HG03097 (cell line): ENCODE measurements at regions not wholly inside any gene's neighbourhood (a gene's known extent, or its start where the extent isn't known, plus 50 kb on each side); places are given as distances from the start of the nearest gene placed in this dataset.

ENCODE experiments used
- ATAC-seq: cut with Tn5 transposase; IDR thresholded peaks from one replicate; pipeline ENCODE4 v1.9.1; 2021; ENCODE audit not compliant: unreplicated experiment, low FRiP score

DNA sequence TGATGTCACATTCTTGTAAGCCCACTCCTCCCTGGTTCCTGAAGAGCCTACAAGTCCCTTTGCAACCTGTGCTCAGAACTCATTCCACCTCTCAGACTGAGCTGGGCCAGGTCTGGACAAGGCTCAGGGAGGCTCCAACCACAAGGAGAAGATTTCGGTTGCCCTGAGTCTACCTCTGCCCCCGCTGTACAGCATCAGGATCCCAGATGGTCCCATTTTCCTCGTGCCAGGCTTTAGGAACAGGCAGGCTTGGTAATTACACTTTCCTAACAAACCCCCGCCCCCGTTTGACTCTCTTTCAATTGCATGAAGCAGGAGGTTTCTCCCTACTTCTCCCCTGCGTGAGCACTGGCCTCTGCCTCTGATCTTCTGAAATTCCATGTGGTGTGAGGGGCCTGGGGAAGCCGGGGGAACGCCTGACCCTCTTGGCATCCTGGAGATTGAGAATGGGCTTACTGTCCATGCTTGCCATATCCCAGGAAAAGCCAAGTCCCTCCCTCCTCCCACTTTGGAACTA lies 86.9 kb upstream of the CTNNA1 start:
- no peak for ATAC-seq

DNA sequence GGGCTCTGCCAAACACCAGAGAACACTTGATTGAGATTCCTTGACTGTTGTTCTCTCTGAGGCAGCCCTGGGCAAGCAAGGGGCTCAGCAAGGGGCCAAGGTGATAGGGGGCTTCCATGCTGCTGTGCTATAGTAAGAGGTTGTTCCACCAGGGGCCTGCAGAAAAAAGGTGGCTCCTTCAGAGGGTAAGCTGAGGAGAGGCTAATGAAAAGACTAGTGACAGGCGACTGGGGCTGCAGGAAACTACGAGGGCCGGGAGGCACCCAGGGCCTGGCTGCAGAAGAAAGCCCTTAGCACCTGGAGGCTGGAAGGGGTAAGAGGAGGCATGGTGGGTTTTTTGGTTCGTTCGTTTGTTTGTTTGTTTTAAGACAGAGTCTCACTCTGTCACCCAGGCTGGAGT lies 88.0 kb upstream of the CTNNA1 start:
- no peak for ATAC-seq

DNA sequence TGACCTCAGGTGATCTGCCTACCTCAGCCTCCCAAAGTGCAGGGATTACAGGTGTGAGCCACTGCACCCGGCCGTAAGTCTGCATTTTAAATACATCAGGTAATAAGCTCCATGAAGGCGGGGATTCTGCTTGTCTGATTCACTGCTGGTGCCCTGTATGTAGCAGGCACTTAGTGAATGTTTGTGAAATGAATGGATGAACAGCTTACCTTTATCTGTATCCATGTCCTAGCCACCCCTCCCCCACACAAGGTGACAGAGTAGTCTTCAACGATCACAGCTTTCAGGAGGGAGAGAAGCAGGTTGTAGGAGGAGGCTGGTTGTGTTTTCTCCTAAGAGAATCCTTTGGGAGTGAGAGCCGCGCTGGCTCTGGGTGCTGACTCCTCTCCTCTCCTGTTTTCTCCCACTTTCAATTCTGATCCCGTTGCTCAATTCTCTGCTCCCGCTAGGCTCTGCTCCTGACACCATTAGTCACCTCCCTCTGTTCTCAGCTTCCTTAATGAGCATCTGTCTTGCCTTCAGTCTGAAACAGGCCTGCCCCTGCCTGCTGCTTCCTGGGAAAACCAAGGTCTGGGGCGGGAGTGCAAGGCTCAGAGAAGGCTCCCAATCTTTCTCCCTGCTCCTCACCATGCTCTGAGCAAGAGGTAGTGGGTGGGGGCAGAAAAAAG lies 88.8 kb upstream of the CTNNA1 start:
- ATAC-seq = no peak

DNA sequence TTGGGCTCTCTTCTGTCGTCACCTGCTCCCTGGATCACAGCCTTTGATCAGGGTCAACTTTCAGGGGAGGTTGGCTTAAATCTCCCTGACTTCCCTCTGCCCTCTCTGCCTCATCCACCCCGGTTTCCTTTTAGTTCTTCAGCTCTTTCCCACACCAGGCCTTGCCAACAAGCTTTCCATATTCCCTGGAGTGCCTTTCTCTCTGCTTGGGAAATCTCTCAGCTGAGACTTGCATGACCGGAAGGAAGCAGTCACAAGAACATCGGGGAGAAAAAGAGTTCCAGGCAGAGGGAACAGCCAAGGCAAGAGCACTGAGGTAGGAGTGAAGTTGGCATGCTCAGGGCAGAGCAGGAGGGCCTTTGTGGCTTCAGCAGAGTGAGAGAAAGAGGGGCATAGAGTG lies 88.4 kb upstream of the HSPA9 start:
- no peak for ATAC-seq

DNA sequence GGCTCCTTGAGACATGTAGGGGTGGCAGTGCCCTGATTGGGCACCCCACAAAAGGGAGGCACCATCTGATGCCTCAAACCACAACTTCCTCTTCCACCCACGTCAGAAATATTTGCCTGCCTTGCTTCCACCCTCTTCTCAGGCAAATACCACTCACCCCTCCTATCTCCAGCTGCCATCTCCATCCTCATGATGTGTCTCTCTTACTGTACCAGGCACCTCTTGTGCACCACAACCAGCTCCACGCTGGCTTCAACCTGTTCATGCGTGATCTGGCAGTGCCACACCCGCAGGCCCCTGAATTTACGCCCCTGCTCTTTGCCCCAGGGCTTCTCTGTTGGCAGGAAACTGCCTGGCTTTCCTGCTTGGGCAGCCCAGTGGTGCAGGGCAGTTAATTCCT lies 87.8 kb upstream of the HSPA9 start:
- no peak for ATAC-seq

DNA sequence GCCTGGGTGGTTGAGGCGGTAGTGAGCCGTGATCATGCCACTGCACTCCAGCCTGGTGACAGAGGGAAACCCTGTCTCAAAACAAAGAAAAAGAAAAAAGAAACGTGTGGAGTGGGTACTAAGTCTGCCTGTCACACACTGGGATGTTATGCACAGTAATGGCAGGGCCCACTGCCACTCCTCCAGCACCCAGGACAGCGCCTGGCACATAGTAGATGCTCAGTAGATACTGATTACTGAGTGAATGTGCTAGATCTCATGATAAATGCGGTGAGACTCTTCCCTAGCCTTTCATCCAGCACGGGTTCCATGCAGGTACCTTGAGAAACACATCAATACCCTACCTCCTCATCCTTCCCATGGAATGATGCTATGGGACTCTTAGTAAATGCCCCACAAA lies 87.4 kb upstream of the HSPA9 start:
- ATAC-seq = no peak

DNA sequence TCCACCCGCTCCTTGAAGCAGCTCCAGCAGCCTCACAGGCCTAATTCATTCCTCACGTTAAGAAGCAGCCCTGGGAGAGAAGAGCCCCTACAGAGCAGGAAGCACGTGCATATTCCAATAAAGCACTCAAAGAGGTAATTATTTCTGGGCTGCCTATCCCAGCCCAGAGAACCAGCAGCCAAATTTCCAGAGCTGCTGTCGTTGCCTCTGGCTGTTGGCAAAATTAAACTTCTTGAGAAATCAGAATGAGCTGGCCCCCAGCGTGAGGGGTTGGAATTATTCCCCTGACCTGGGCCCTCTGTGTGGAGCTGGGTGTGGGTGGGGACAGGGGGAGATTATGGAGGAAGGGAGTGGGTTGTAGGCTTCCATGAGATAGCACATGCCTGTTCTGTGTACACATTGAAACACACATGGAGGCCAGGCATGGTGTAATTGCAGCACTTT lies 86.8 kb upstream of the HSPA9 start:
- no peak for ATAC-seq

DNA sequence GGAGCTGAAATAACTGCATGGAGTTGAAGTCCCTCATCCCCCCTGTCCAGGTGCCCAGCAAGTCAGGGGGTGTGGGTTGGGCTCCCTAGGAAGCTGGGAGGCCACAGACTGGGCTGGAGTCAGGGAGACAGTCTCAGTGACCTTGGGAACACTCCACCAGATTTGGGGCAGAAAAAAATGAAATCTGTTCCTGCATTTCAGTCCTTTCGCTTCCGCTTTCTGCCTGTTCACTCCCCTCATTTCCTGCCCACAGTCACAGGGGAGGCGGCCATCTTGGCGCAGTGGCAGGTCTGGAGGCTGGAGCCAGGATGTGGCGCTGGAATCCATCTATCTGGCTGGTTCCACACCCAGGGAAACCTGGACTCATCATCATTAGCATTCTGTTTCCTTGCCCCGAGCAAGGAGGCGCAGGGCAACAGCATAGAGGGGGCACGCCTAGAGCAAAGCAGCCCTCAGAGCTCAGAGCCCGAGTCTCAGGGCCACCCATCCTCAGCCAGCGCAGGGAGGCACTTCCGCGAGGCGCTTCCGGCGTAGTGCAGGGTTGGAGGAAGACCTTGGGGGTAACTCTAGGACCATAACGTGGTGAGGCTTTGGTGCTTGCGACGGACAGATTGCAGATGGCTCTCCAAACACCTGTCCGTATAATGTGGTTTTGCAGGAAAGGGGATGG lies 86.2 kb upstream of the HSPA9 start:
- ATAC-seq = no peak

GRCh38 chr5:138660051-138660572 lies 84.9 kb upstream of the HSPA9 start:
- ATAC-seq = no peak

DNA sequence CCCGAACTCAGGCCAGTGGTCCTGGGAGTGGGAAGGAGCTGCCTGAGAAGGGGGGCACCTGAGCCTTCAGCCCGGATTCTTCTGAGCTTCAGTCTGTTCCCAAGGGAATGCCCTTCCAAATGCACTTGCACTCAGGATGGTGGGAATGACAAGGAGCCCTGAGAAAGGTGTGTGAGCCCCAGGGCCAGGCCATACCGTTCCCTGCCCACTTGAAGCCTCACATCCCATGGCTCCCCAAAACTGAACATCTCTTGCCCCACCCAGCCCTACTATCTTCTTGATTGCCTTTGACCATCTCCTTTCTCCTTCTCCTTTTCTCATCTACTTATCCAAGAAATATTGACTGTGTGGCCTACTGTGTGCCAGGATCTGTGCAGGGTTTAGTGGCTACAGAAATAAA lies 84.4 kb upstream of the HSPA9 start:
- ATAC-seq = no peak

DNA sequence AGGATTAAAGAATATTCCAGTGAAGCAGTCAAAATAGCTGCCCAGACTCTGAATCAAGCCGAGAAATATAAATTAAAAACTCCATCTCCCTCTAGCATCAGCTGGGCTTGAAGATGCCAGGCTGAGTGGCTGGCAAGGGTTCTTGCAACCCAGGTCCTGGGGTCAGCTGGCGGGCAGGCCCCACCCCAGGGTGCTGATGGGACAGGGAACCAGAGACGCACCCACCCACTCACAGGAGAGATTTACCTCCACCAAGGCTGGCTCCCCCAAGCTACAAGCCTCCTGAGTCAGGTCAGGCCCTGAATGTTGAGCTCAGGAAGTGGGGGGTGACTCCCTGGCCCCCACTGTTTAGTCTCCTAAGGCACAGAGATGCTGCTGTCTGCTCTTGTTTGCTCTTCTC lies 83.9 kb upstream of the HSPA9 start:
- ATAC-seq = no peak

GRCh38 chr5:138658676-138659075 lies 83.5 kb upstream of the HSPA9 start:
- no peak for ATAC-seq

- ATAC-seq = no peak
These were observed 82.2 kb upstream of the HSPA9 start for GRCh38 chr5:138657360-138657759.

DNA sequence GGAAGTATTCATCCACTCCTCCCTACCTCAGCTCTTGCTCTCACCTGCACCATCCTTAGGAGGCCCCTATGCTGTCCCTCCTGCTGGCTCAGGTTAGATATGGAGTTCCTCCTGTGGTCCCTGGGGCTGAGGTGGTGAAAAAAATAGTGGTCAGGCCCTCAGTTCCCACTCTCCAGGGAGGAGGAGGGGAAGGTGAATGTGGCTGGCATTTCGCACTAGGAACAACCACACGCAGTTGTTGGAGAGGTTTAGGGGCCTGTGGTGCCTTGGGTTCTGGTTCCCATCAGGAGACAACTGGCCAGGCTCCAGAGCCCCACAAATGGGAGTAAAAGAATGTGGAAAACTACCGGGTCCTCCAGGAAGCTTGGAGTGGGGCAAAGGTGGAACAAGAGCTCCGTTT lies 81.7 kb upstream of the HSPA9 start:
- ATAC-seq = no peak

DNA sequence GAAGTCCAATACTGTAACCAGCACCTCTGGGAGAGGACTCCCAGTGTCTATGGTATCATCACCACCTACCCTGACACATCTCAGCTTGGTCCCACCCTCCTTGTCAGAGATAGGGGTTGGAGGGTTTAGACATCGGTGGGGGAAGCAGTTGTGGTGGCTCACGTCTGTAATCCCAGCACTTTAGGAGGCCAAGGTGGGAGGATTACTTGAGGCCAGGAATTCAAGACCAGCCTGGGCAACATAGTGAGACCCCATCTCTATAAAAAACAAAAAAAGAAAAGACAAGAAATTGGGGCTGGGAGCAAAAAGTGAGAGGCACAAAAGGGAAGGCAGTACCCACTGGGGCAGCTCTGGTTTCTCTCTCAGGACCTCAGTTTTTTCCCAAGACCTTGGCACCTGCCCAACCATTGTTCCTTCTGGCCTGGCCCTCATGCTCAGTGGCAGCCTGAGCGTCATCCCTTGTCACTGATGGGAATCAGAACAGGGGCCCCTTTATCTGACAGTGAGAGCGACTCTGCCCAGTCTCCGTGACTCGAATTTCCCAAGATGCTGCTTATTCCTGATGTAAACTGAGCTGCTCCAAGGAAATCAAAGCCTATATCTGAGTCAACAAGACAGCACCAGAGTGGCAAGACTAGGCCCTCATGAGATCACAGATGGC lies 80.5 kb upstream of the HSPA9 start:
- no peak for ATAC-seq

DNA sequence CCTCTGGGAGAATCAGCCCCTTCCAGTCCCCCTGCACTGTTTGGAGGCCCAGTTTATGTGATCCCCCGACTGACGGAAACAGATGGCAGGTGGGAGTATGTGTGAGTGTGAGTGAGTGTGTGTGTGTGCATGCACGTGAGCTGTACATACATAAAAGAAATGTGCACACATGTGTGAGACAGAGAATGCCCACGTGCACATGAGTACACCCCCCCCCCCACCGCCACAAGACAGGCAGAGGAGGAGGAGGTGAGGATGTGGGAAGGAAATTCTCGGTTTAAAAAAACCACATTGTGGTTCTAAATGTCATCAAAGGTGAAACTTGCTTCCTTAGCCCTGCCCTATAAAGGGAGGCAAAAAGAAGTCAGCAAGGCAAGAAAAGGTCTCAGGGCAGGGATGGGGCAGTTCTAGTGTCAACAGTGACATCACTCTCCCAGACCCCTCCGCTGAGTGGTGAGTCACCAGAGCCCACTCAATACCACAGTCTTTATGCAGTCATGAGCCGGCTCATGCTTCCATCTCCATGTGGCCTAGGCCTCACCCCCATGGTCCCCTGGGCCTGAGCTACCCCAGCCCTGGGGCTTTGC lies 79.2 kb upstream of the HSPA9 start:
- ATAC-seq = peak; percentile 67

GRCh38 chr5:138653502-138653901 lies 78.3 kb upstream of the HSPA9 start:
- ATAC-seq = no peak

DNA sequence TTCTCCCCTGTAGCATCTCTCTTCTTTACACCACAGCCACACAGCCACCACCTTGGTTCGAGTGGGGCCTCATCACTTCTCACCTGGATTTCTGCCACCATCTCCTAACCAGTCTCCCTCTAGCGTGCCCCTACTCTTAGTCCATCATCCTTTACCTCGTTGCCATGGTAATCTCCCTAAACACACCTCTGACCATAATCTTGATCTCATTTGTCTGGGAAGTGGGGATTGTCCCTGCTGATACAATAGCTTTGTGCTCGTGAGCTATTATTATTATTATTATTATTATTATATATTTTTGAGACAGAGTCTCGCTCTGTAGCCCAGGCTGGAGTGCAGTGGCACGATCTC lies 76.5 kb upstream of the HSPA9 start:
- no peak for ATAC-seq

- no peak for ATAC-seq
These were observed 76.0 kb upstream of the HSPA9 start for GRCh38 chr5:138651058-138651766.

DNA sequence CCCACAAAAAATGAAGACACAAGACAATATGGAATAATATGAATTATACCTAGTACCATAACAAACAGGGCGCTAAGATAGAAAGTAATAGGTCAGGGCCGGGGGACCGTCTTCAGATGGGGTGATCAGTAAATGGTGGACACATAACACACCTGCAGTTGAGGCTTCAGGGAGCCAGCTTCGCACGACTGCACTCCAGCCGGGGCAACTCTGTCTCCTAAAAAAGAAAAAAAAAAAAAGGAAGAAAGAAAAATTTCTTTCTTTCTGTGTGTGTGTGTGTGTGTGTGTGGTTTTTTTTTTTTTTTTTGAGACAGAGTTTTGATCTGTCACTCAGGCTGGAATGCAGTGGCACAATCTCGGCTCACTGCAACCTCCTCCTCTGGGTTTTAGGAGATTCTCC lies 75.0 kb upstream of the HSPA9 start:
- no peak for ATAC-seq

- no peak for ATAC-seq
These were observed 74.6 kb upstream of the HSPA9 start for GRCh38 chr5:138649775-138650174.
